Stimulated activated CD8-positive, alpha-beta memory T cell treated with anti-CD3 and anti-CD28 coated beads, Interleukin-12 subunit alpha, Interleukin-12 subunit beta, amount 100 ng/mL, for 24 hours (primary cell): ENCODE measurements at regions not wholly inside any gene's neighbourhood (a gene's known extent, or its start where the extent isn't known, plus 50 kb on each side); places are given as distances from the start of the nearest gene placed in this dataset.

Source experiments
- DNase-seq: peaks from one replicate; pipeline ENCODE4 v3.0.0-alpha.2; 2020; ENCODE audit errors: extremely low read depth

DNA sequence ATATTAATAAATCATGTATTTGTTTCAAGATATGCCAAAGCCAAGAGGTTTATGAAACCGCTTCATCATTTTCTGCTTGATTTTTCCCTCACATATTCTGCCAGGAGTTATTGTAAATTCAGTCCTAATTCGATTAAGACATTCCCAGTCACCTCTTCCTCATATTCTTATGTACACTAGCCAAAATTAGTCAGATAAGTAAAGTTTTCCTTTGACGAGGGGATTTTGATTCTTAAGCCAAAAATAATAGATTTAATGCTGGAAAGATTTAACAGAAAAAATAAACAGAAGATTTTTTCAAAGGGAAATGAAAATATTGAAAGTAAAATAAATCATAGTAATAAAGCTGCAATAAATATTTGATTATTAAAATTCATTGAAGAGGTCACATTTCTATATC lies 51.0 kb upstream of the VEGFC start:
- DNase-seq = no peak

DNA sequence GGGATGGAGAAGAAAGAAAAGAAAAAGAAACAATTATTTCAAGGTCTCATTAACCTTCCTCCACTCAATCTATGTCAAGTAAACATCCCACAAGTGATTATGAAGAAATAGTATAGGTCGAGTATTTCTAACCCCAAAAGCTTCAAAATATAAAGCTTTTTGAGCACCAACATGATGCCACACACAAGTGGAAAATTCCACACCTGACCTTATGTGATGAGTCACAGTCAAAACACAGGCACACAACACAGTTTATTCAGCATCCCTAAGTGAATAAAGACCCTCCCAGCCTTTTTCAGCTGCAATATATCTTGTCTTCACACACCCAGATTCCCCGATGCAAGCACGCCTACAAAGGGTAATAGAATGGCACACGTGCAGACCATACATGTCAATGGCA lies 51.7 kb upstream of the VEGFC start:
- no peak for DNase-seq

DNA sequence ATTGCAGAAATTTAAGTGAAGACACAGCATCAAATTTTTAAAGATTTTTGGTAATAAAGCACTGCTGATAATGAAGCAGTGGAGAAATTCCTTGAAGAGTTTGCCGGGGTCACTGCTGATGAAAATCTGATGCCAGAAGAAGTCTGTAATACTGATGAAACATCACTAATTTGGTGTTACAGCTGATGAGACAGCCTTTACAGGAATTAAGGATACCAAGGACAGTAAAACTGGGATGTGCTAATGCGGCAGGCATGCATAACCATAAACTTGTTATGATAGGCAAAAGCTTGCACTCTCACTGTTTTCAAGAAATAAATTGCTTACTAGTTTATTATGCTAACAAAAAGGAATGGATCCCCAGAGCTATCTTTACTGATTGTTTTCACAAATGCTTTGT lies 52.9 kb upstream of the VEGFC start:
- DNase-seq = no peak

DNA sequence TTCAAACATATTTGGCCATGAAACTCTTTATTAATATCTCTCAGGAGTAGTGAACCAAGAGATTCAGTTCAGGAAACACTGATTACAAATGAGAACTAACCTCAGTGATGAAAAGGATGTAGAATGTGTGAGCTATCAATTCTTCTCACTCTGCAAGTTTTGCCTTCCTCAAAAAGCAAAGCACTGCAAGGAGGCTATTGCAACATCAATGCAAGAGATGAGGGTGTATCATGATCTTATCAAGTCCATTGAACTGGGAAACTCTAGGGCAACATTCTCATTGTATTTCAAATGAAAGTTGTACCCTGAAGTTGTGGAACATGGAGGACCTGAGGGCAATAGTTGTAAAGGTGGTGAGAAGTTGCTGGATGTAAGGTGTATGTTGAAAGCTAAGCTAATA lies 56.4 kb upstream of the VEGFC start:
- no peak for DNase-seq

DNA sequence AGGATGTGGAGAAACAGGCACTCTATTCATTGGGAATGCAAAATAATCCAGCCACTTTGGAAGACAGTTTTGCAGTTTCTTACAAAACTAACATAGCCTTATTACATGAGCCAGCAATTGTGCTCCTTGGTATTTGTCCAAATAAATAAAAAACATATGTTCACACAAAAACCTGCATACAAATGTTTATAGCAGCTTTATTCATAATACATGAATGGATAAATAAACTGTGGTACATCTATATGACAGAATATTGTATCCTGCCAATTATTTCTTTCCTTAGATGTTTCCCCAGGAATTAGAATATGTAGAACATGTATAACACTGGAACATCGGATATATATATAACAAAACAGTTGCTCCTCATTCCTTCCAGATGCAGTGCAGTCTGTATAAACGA lies 57.7 kb upstream of the VEGFC start:
- DNase-seq = no peak

DNA sequence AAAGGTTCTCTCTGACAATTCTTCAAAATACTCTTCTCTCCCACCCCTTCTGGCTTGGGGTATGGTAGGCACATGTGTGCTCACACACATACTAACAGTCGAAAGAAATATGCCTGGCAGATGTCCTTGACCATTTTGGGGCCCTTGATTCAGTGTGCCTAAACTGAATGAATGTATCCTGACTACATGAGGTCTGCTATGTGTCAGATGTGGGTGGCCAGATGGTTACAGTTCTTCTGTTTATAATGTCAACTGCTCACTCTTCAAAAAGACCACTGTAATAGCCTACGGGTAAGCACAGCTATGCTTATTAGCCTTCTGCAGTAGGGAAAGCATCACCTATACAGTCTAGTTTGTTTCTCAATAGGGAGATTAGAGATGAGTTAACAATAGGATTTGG lies 63.7 kb upstream of the VEGFC start:
- no peak for DNase-seq

DNA sequence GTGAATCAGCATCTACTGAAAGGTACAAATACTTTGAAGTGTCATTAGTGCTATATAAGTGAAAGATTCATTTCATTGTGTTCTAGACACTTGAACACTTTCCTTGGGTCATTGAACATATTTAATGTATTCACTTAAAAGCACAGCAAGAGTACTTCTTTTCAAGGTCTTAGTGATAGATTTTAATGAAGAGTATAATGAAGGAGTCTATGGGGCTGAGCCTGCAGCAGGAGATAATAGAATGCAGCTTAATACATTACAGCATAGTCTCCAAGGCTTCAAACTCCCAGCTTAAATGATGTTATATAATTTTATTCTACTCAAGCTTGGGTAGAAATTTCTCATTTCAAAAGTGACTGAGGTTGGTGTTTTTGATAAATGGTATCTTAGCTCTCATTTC lies 66.1 kb upstream of the VEGFC start:
- DNase-seq = no peak

DNA sequence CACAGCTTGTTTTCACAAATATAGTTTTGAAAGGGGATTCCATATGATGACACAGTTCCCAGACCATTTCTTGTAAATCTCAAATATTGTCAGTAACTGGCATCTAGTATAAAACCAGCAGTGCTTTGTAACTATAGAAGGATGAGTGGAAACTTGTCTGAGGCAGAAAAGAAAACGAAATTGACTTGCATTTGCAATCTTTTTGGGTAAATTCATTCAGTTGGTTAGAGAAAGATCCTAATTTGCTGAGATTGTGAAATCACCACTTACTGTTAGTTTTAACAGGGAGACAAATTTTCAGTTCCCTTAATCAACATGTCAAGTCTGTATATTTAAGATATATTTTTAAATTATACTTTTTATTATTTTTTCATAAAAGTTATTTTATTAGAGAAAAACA lies 71.5 kb upstream of the VEGFC start:
- DNase-seq = no peak

DNA sequence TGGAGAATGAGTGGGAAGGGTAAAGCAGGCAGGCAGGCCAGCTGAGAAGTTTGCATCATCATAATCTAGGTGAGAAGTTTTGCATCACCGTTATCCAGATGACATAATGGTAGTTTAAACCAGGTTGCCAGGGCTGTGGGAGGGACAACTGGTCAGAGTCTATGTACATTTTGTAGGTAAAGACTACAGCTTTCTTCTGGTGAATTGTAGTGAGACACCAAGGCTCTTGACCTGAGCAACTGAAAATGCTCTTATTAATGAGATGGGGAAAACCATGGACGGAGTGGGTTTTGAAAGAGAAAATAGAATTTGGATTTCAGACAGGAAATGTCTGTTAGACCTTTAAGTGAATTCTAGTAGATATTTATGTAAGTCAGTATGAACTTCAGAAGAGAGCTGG lies 76.0 kb upstream of the VEGFC start:
- DNase-seq = no peak

DNA sequence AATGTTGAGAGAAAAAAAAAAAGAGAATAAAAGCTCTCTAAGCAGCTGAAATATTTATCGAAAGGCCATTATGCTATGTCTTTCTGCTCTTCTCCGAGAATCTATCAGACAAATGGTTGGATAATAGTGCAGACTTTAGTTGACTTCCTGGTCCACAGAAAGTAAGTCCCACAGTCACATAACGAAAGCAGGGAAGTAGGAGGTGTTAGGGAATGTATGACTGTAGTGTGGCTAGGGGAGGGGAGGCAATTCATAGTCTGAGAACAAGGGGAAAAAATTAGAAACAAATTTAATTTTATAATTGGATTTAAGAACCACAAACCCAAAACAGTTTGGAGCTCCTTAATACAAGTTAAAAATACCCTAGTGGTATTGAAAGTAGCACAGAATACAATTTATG lies 79.7 kb upstream of the VEGFC start:
- DNase-seq = no peak

DNA sequence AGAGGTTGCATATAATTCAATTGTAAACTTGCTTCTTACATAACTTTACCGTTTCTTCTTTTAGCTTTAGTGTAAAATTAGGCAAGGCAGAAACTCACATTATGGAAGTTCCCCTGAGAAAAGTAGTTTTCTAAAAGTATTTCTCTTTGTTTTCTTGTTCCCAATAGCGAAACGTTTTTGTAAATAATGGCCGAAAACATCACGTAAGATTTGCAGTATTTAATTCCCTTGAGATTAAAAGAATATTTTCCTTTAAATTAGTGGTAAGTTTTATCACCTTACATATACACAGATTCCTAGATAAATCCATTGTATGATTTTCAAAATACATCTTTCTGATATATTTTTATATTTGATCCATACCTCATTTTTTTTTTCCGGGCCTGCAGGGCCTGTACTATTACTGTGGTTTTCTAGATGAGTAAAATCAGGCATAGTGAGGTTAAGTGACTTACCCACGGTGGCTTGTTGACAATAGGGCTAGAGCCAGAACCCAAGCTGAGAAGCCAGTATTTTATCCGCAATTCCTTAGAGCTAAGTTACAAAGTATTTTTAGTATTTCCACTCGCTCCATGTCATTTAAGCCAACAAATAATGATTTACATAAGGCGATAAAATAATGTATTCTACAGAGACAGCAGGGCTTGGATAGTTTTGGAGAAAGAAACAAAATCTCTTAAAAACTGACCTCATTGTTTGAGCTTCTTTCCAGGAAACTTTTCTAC lies 82.2 kb upstream of the VEGFC start:
- no peak for DNase-seq

DNA sequence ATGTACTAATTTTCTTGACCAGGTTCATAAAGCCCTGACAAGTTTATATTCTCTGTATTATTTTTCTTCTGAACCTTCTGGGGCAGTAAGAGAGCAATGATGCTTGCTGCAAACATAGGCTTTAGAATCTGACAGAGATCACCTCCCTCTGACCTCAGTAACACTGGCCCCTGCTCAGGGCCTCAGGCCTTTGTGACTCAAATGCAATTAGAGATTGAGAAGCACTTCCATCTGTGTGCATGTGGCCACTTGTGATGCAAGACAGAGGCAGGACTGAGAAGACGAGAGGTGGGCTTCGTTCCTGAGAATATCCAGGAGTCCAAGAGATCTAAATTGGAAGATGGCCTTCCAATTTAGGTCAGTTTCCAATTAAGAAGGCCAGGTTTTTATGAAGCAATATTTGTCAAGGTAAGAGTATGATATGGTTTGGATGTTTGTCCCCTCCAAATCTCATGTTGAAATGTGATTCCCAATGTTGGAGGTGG lies 82.8 kb upstream of the VEGFC start:
- DNase-seq = no peak

DNA sequence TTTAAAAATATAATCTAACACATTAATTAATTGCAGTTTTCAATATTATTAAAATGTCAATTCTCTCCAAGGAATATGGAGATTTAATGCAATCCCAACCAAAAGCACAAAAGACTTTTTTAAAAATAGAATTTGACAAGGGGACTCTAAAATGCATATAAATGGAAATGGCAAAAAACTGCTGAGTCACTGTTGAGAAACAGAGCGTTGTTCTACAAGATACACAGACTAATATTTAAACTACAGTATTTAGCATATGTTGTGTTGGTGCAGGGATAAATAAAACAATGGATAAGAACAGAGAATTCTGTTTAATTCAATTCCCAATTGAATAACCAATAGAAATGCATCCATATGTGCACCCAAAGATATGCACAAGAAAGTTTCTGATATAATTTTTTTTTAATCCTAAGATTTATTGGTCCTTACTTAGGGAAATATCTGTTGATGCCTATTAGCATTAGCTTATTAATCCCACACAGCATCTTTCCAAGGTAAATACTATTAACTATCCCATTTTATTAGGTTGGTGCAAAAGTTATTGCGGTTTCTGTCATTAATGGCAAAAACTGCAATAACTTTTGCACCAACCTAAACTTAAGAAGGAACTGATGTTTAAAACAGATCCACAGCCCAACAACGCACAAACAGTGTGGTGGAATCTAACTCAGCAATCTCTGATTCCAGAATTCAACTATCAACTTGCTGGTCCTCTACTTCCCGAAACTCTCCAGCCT lies 86.8 kb upstream of the VEGFC start:
- DNase-seq = no peak

DNA sequence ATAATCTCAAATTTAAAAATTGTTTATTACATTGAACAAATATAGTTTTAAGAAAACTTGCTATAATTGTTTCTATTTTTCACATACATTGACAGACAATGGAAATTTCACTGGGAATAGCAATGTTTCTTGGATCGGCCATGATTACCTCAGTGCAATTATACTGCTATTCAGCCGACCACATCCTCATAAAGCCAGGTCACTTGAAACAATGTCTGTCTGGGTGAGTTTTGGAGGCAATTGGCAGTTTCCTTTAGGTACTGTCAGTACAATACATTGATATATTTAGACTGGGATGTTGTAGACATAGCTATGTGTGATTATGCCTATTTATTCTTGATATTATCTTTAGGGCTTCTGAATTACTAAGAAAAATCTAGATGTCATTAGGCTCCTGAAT lies 89.5 kb upstream of the VEGFC start:
- no peak for DNase-seq

DNA sequence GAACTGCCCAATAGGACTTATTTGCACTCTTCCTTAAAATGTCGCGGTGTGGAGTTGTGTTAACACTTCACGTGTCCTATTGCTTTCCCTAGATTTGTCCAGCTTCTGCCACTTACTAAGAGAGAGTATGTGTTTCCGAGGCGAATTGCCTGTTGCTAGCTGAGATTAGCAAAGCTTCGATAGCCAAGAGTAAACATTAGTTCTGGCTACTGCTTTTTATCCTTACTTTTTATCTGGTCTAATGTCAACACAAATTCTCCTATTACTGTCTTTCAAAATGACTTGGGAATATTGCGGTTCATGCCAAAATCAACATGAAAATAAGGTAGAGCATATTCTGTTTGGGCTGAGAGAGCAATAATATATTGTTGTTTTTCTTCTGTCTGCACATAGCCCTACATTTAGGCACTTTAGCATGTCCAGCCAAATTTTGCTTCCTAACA lies 90.4 kb upstream of the VEGFC start:
- no peak for DNase-seq

DNA sequence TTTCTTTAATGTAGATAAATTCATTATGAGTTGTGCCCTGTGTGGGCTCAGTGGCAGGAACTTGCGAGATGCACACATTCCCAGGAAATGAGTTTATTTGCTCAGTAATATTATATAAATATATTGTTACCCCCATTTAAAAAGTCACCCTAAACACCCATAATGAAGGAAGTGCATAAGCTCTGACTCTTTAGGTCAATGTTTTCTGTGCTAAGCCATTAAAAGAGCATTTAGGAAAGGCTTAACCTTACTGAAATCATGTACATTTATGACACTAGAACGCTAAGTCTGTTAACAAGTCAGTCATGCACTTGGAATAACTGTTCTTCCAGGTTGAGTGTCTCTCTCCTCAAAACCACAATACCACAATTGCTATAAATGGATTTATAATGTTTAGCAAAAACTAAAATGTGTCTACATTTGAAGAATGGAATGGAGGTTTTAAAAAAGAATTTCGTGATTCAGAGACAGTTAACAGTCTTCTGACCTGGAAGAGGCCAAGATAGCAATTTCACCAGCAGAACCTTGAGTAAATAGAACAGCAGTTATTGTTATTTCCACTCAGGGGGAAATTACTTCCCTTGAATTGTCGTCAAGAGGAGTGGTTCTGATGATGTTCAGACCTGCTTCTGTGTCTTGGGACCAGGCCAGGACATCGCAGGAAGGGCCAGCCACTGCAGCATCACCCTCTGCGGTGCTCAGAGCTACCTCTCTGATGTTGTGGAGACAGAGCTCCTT lies 91.1 kb upstream of the VEGFC start:
- DNase-seq = no peak

DNA sequence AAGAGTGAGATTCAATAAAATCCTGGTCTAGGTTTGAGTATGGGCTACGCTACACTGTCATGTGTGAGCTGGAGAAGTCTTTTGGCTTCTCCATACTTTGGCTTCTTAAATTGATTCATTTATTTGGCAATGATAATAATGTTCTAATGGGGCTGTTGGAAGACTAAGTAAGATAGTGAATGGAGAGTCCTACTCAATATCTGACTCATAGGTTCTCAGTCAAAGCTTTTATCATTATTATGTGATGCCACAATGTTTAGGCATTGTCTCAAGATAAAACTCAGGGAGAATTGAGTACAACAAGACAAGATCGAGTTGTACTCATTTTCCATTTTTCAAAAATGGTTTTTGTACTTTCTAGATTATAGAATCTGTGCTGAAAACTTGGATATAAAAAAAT lies 92.5 kb upstream of the VEGFC start:
- DNase-seq = no peak

DNA sequence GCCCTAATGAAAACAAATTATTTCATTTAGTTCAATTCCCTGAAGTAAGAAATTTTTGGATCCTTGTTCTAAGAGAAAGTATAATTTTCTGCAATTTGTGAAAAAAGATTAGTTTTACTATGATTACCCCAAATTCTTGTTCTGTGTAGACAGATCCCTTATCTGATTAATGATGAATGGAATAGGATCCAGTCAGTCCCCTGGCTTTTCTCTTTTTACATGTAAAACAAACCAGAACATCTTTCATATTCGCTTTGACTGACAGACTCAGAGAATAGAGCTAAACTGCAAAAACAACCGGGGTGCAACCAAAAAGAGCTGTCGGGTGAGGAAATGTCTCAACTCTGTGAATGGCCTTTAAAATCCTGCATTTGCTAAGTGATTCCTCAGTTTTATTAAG lies 93.4 kb upstream of the VEGFC start:
- DNase-seq = no peak

DNA sequence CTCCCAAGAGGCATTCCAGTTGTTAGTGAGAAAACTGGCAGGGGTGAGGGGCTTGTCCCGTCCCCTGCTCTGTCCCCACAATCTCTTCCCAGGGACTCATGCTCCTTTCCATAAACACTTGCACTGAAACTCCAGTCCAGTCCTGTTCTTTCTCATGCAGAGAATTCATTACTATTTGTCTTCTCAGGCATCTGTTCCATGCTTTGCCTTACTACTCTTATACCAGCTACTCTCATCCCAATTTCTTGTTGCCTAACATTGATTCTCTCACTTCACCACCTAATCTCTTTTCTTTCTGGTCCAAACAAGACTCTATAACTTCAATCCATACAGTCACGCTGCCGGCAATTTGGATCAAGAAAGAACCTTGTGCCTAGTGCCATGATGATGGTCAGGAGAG lies 97.1 kb upstream of the VEGFC start:
- DNase-seq = no peak

DNA sequence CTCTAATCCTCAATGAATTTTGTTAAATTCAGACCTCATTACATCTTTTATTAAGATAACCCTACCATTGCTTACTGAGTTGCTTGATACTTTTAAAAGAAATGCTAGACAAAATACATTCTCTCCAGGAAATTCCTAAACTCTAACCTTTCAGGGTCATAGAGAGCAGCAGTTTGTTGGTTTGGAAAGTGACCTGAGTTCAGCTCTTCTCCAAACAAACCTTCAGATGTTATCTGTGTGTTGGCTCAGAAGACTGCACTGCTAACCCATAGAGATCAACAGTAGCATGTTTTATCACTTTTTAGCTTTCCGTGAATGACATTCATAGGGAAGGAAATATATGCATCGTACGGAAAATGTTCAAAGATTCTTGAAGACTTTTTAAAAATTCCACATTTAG lies 101.8 kb upstream of the VEGFC start:
- no peak for DNase-seq

DNA sequence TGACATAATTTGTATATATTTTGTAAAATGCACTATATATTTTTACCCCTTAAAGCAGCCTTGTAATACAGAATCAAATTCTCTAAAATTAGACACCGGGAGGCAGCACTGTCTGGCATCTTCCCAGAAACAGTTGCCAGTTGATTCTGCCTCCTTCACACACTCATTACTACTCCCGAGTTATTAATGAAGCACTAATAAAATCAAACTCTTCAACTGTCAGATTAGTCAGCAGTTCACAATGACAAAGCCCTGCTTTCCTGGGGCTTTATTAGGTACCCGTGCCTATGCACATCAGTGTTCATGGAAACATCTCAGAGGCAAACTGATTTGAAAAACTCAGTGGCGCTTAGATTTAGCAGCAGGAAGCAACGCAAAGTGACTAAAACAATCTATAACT lies 103.5 kb upstream of the VEGFC start:
- no peak for DNase-seq

DNA sequence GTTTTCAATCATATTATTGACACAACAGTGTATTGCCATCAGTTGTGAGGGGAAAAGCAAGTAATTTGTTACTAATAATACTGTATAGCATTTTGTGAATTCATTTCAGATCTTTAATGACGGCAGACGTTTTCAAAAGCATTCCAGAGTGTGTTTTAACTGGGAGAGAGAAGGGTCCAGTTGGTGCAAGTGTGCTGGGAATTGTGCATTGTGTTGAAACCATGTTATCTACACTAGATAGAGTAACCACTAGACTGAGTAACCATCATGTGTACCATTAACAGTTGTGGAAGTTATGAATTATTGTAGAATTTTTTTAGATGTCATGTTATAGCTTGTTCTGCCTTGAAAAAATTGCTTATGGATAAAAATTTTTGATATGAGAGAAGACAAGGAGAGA lies 104.5 kb upstream of the VEGFC start:
- DNase-seq = no peak

DNA sequence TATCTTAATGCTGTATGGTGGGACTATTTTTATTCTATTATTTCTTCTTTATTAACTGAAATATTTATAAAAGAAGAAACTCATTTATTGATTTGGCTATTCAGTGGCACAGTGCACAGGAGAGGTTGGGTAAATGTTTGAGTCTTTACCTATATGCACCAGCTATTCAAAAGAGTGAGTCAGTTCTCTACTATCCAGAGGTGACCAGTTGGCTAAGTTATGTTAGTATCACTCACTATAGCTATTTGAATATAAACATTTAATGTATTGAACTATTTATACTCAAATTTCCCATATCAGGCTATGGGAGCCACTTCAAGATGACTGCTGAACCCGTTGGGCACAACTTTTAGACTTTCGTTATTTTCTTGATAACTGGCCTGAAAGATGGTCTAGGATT lies 106.1 kb upstream of the VEGFC start:
- DNase-seq = no peak
